Hepatocyte (in vitro differentiated cells): ENCODE measurements at regions not wholly inside any gene's neighbourhood (a gene's known extent, or its start where the extent isn't known, plus 50 kb on each side); places are given as distances from the start of the nearest gene placed in this dataset.

ENCODE experiments used
- DNase-seq: peaks from one replicate; pipeline ENCODE4 v3.0.0-alpha.2; 2016; ENCODE audit warnings: low spot score
- H2AFZ ChIP-seq: fragments of 200-600 bp; sonication (generic); 2 replicates; pipeline ENCODE4 v1.6.0; 2016; ENCODE audit warnings: antibody characterized with exemption, mild to moderate bottlenecking
- H3K27ac ChIP-seq: fragments of 200-600 bp; sonication (generic); 2 replicates; pipeline ENCODE4 v1.5.1; 2016; ENCODE audit warnings: mild to moderate bottlenecking
- H3K27me3 ChIP-seq: fragments of 200-600 bp; sonication (generic); 2 replicates; pipeline ENCODE4 v1.6.1; 2016
- H3K36me3 ChIP-seq: fragments of 200-600 bp; sonication (generic); replicated peaks from 2 replicates; pipeline ENCODE4 v1.5.1; 2016; ENCODE audit warnings: low read depth; ENCODE audit not compliant: insufficient read depth
- H3K4me1 ChIP-seq: fragments of 200-600 bp; sonication (generic); 2 replicates; pipeline ENCODE4 v1.5.1; 2016; ENCODE audit warnings: mild to moderate bottlenecking, moderate library complexity; ENCODE audit not compliant: insufficient read depth
- H3K4me2 ChIP-seq: fragments of 200-600 bp; sonication (generic); 2 replicates; pipeline ENCODE4 v1.6.0; 2016
- H3K4me3 ChIP-seq: fragments of 200-600 bp; sonication (generic); 2 replicates; pipeline ENCODE4 v1.5.1; 2016; ENCODE audit warnings: mild to moderate bottlenecking
- H3K79me2 ChIP-seq: fragments of 200-600 bp; sonication (generic); 2 replicates; pipeline ENCODE4 v1.6.0; 2017; ENCODE audit warnings: mild to moderate bottlenecking
- H3K9me2 ChIP-seq: fragments of 200-600 bp; sonication (generic); replicated peaks from 2 replicates; pipeline ENCODE4 v1.6.0; 2017; ENCODE audit warnings: mild to moderate bottlenecking; ENCODE audit not compliant: insufficient read depth
- H3K9me3 ChIP-seq: fragments of 200-600 bp; sonication (generic); 2 replicates; pipeline ENCODE4 v1.5.1; 2016; ENCODE audit warnings: low read depth, mild to moderate bottlenecking
- H4K20me1 ChIP-seq: fragments of 200-600 bp; sonication (generic); 2 replicates; pipeline ENCODE4 v1.6.0; 2016; ENCODE audit warnings: mild to moderate bottlenecking; ENCODE audit not compliant: insufficient read depth, poor library complexity, severe bottlenecking
- CTCF ChIP-seq: fragments of 200-600 bp; sonication (generic); IDR thresholded peaks from 2 replicates; pipeline ENCODE4 v1.5.1; 2016; ENCODE audit warnings: antibody characterized with exemption, mild to moderate bottlenecking; ENCODE audit not compliant: poor library complexity
- EZH2 ChIP-seq: fragments of 200-600 bp; sonication (generic); IDR thresholded peaks from 2 replicates; pipeline ENCODE4 v1.6.1; 2016; ENCODE audit warnings: antibody characterized with exemption, mild to moderate bottlenecking, borderline replicate concordance
- EZH2phosphoT487 ChIP-seq: fragments of 200-600 bp; sonication (generic); IDR thresholded peaks from one replicate; pipeline ENCODE4 v1.6.1; 2018; ENCODE audit warnings: antibody characterized with exemption, mild to moderate bottlenecking, low read depth, moderate library complexity; ENCODE audit not compliant: unreplicated experiment, severe bottlenecking
- WGBS: methylation state at CpG from one replicate; pipeline ENCODE4 v1.1.6; 2016; ENCODE audit warnings: low lambda C conversion rate; ENCODE audit errors: missing lambda C conversion rate; 5-methylcytosine and 5-hydroxymethylcytosine counted together

GRCh38 chr7:25407053-25407452 lies 178.8 kb upstream of the NPVF start:
- H3K27ac ChIP-seq, result no peak overlapping the region
- H3K4me3 ChIP-seq, result no peak overlapping the region
- H3K9me3 ChIP-seq, result no peaks in the 10 kb centered on the region
- no peak for DNase-seq
- H3K9me2 ChIP-seq, result no peaks in the 10 kb centered on the region
- H3K4me2 ChIP-seq, result no peak overlapping the region
- no peaks in the 10 kb centered on the region for H4K20me1 ChIP-seq
- TF ChIP-seq CTCF (no peak), EZH2 (no peak)
- H3K27me3 ChIP-seq, result no peaks in the 10 kb centered on the region
- H3K4me1 ChIP-seq, result peaks cover 4% of the 10 kb centered on the region
- no peaks in the 10 kb centered on the region for H3K79me2 ChIP-seq
- H3K36me3 ChIP-seq, result no peaks in the 10 kb centered on the region
- no peak overlapping the region for H2AFZ ChIP-seq

GRCh38 chr7:25408012-25408687 lies 179.9 kb upstream of the NPVF start:
- no peak overlapping the region for H2AFZ ChIP-seq
- H4K20me1 ChIP-seq, result no peaks in the 10 kb centered on the region
- no peak overlapping the region for H3K27ac ChIP-seq
- TF ChIP-seq CTCF (no peak), EZH2 (no peak), EZH2phosphoT487 (no peak)
- no peaks in the 10 kb centered on the region for H3K36me3 ChIP-seq
- H3K9me3 ChIP-seq, result no peaks in the 10 kb centered on the region
- peaks cover 4% of the 10 kb centered on the region for H3K4me1 ChIP-seq
- H3K4me3 ChIP-seq, result no peak overlapping the region
- H3K27me3 ChIP-seq, result no peaks in the 10 kb centered on the region
- no peak overlapping the region for H3K4me2 ChIP-seq
- no peaks in the 10 kb centered on the region for H3K9me2 ChIP-seq
- WGBS, result 65% methylated on average over 9 of the region's 9 CpGs
- DNase-seq, result no peak
- no peaks in the 10 kb centered on the region for H3K79me2 ChIP-seq

GRCh38 chr7:25408876-25409275 lies 180.6 kb upstream of the NPVF start:
- Histone ChIP-seq H3K27me3 (no peaks in the 10 kb centered on the region), H2AFZ (no peak overlapping the region), H3K36me3 (no peaks in the 10 kb centered on the region), H3K79me2 (no peaks in the 10 kb centered on the region), H3K4me3 (no peak overlapping the region), H3K9me2 (no peaks in the 10 kb centered on the region), H3K9me3 (no peaks in the 10 kb centered on the region), H3K27ac (no peak overlapping the region), H3K4me2 (peak overlapping the region; percentile 0), H4K20me1 (no peaks in the 10 kb centered on the region), H3K4me1 (peaks cover 4% of the 10 kb centered on the region)
- no peak for DNase-seq
- no peak for TF ChIP-seq EZH2
- TF ChIP-seq CTCF, result no peak
- TF ChIP-seq EZH2phosphoT487, result no peak
- WGBS, result 58% methylated on average over 6 of the region's 6 CpGs
